NB4 (cell line): ENCODE measurements at regions not wholly inside any gene's neighbourhood (a gene's known extent, or its start where the extent isn't known, plus 50 kb on each side); places are given as distances from the start of the nearest gene placed in this dataset.

Source experiments
- DNase-seq: peaks from one replicate; pipeline ENCODE4 v3.0.0; 2010; ENCODE audit warnings: low read depth
- H3K4me3 ChIP-seq: one replicate; pipeline ENCODE4 v1.5.1; 2011; ENCODE audit warnings: mild to moderate bottlenecking, low read depth, low read length, moderate library complexity
- CTCF ChIP-seq: IDR thresholded peaks from one replicate; pipeline ENCODE4 v1.5.1; 2012; ENCODE audit warnings: low read depth, low read length
- MAX ChIP-seq: IDR thresholded peaks from 2 replicates; pipeline ENCODE4 v1.6.1; 2011; ENCODE audit warnings: low read depth, low read length
- MYC ChIP-seq: IDR thresholded peaks from 2 replicates; pipeline ENCODE4 v1.6.1; 2011; ENCODE audit warnings: low read depth, low read length
- POLR2A ChIP-seq: IDR thresholded peaks from 2 replicates; pipeline ENCODE4 v1.6.1; 2011; ENCODE audit warnings: mild to moderate bottlenecking; ENCODE audit not compliant: insufficient read length; ENCODE audit errors: extremely low read depth

- no peak for DNase-seq
- H3K4me3 ChIP-seq, result no peak overlapping the region
- TF ChIP-seq MYC (no peak), POLR2A (no peak), CTCF (no peak), MAX (no peak)
Measured at GRCh38 chr5:115435778-115436712, 108.5 kb downstream of the FEM1C start.

GRCh38 chr5:115435065-115435777 is 109.4 kb downstream of the FEM1C start:
- DNase-seq, result no peak
- no peak for TF ChIP-seq POLR2A
- no peak for TF ChIP-seq CTCF
- TF ChIP-seq MYC, result no peak

GRCh38 chr5:115433918-115434317 is 110.7 kb downstream of the FEM1C start:
- H3K4me3 ChIP-seq, result no peak overlapping the region
- DNase-seq, result no peak
- no peak for TF ChIP-seq MAX
- no peak for TF ChIP-seq MYC
- no peak for TF ChIP-seq CTCF
- TF ChIP-seq POLR2A, result no peak

More at GRCh38 chr5:115435065-115435777, 109.4 kb downstream of the FEM1C start:
- H3K4me3 ChIP-seq, result no peak overlapping the region

GRCh38 chr5:115432691-115433090 is 111.9 kb downstream of the FEM1C start:
- TF ChIP-seq MAX (no peak), CTCF (no peak), POLR2A (no peak), MYC (no peak)
- DNase-seq, result no peak
- H3K4me3 ChIP-seq, result no peak overlapping the region

- no peak overlapping the region for H3K4me3 ChIP-seq
- no peak for TF ChIP-seq MAX
- no peak for DNase-seq
Measured at GRCh38 chr5:115431116-115431515, 113.5 kb downstream of the FEM1C start.

GRCh38 chr5:115430374-115430773 is 114.2 kb downstream of the FEM1C start:
- TF ChIP-seq CTCF (no peak), MYC (no peak), POLR2A (no peak), MAX (no peak)
- DNase-seq, result no peak
- H3K4me3 ChIP-seq, result no peak overlapping the region
